ENCODE measurements at regions not wholly inside any gene's neighbourhood (a gene's known extent, or its start where the extent isn't known, plus 50 kb on each side); places are given as distances from the start of the nearest gene placed in this dataset.

- TF ChIP-seq CTCF (IDR thresholded peaks at IDR 0.05) (no peak), POLR2A (IDR thresholded peaks at IDR 0.05) (no peak), POLR2AphosphoS5 (IDR thresholded peaks at IDR 0.05) (no peak)
Measured at GRCh38 chr1:29812408-29813135, 576.2 kb downstream of the PTPRU start.

Measured in upper lobe of left lung (tissue), 4 donors.